ENCODE measurements at regions not wholly inside any gene's neighbourhood (a gene's known extent, or its start where the extent isn't known, plus 50 kb on each side); places are given as distances from the start of the nearest gene placed in this dataset.

GRCh38 chr12:9406564-9407424 is 198.6 kb upstream of the PZP start:
- TF ChIP-seq POLR2A (IDR thresholded peaks at IDR 0.05; ENCODE audit: low read length) (no peak), REST (IDR thresholded peaks at IDR 0.05) (no peak), CTCF (IDR thresholded peaks at IDR 0.05) (no peak), POLR2AphosphoS2 (conservative IDR thresholded peaks at IDR 0.05; ENCODE audit: low read length) (no peak), BHLHE40 (IDR thresholded peaks at IDR 0.05; ENCODE audit: low read depth, low read length) (no peak), MAX (IDR thresholded peaks at IDR 0.05) (no peak), CHD2 (IDR thresholded peaks at IDR 0.05; ENCODE audit: low read length, partially characterized antibody) (no peak), JUNB (IDR thresholded peaks at IDR 0.05) (no peak), CEBPB (IDR thresholded peaks at IDR 0.05) (no peak), HOXB13 (CRISPR knock-in tag; IDR thresholded peaks at IDR 0.05; ENCODE audit: low read depth) (no peak), EP300 (IDR thresholded peaks at IDR 0.05) (no peak), MYC (IDR thresholded peaks at IDR 0.05; ENCODE audit: borderline replicate concordance, low read length) (no peak), HDAC2 (IDR thresholded peaks at IDR 0.05) (no peak)

Data from A549 (cell line).